SK-MEL-5 (cell line): ENCODE measurements at regions not wholly inside any gene's neighbourhood (a gene's known extent, or its start where the extent isn't known, plus 50 kb on each side); places are given as distances from the start of the nearest gene placed in this dataset.

Experiments
- DNase-seq: peaks from one replicate; pipeline ENCODE4 v3.0.0-alpha.2; 2016; ENCODE audit warnings: low read depth, low spot score
- in situ Hi-C: cut with HindIII; loops from 2 replicates; pipeline ENCODE4 v1.10.0; 2016; ENCODE audit warnings: low sequenced_read_pairs, high pct_unique_total_duplicates, low pct_unique_long_range_greater_than_20kb

DNA sequence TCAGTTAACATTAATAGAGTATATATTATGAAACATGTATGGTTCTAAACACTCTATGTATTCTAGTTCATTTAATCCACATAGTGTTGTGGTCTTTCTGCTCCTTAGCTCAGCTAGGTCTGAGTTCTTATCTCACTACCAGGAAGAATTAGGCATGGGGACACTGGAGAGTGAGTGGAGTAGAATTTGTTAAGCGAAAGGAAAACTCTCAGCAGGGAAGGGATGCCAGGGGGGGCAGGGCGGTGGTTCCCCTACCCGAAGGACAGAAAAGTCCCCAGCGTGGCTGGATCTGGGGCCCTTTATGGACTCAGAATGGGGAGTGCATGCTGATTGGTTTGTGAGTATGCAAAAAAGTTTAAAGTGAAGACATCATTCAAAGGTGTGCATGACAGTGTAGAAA lies 727.5 kb downstream of the TBC1D32 start:
- in situ Hi-C loops: no loop called here
- no peak for DNase-seq

DNA sequence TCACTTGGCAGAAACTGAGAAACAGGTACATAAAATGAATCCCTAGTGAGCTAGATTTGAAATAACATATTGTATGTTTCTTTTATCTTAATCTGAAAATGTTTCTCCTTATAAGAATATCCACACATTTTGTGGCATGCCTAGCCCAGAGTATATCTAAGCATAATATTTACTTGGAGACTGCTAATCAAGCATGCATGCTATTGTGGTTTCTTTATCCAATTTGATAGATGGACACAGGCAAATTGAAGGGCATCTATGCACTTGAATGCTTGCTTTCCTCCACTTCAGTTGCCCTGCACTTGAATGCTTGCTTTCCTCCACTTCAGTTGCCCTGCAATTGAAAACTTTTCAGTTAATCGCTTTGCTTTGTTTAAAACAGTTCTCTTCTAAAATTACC lies 729.8 kb downstream of the TBC1D32 start:
- in situ Hi-C loops: no loop called here

DNA sequence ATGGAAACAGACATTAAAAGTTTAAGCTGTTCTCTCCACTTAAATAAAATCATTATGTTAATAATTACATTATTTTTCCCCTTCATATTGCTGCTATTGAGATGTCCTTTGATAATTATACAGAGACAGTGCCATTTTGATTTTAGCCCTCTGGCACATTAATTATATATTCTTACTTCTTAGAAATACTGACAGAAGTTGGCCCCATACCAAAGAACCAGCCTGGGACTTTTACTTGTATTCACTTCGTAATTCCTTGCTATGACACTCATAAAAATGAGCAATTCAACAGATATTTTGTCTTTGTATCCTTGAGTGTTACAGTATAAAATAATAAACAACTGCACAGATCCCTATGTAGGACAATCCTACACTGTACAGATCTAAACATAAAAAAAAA lies 743.7 kb downstream of the TBC1D32 start:
- no peak for DNase-seq
- in situ Hi-C loops: no loop called here

More for the DNA sequence above, 729.8 kb downstream of the TBC1D32 start:
- no peak for DNase-seq

DNA sequence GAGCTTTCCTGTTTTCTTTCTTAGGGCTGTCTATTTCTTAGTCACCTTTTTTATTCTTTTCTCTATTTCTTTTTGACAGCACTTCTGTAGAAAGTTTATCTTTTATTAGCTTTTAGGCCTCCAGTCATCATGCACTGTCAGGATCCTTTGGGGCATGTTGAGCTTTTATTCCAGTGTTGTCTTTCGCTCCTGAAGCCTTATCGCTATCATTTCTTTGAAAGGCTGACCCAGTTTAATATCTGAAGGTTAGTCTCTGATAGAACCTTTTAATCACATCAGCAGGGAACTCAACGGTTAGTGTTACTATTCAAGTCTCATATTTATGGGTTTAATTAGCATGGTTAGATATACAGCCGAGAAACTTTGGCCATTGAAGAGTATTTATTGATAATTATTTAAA lies 745.9 kb downstream of the TBC1D32 start:
- DNase-seq: no peak
- in situ Hi-C loops: no loop called here

DNA sequence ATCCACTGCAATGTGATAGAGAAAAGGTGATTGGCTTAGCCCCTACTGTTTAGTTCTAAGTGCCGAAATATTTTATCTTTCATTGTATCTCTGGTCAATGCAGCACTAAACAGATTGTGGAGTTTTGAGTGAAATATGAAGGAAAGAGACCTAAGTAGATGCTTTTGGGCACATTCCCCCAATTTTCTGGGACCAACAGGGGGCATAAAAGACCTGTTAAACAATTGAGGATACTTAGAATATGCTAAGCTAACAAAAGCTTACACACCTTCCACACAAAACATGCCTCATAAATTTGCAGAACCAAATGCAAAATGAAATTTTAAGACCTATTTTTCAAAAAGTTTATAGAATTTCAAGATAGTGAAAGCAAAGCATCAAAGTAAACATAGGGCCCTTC lies 746.9 kb downstream of the TBC1D32 start:
- no peak for DNase-seq
- in situ Hi-C loops: no loop called here

DNA sequence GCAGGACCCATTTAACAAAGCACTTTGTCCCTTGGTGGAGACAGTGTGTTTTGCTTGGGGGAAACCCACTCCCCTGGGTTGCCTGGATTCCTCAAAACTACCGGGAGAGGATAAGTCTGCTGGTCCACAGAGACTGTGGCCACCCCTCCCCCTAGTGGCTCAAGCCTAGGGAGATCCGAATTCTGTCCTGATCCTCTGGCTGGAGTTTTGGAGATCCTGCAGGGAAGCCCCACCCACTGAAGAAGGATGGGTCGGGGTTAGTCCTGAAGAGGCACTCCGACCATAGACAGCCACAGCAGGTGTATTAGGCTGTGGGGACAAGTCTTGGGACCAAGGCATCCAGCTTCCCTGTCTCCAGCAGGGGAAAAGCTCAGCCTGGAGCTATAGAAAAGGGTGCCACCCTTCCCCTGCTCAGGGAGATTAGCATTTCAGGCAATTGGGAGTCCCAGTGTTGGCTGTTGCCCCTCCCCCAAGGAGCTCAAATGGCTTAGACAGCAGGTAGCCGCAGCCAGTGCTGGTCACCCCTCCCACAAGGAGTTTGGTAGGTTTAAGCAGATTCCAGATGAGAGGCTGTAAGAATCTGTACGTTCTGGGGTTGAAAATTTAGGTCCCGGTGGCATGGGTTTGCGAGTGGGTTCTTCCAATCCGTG lies 750.0 kb downstream of the TBC1D32 start:
- DNase-seq: no peak

DNA sequence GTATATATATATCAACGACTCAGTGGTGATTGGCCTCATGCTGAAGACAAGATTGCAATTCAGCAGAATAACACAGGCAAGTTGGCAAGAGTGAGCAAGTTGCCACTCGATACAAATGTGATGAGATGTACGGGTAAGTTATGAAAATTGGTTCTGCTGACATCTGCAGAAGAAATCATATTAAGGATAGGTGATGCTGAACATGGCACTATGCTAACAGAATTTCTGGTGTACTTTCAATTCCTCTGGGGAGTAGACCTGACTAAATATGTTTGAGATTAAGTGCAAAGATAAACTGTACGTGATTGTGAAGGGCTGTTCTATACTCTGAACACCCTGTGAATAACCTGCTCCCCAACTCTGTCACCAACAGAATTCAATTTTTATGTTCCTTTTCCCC lies 758.2 kb downstream of the TBC1D32 start:
- DNase-seq: no peak
- in situ Hi-C loops: no loop called here

More for the DNA sequence above, 750.0 kb downstream of the TBC1D32 start:
- in situ Hi-C loops: no loop called here

DNA sequence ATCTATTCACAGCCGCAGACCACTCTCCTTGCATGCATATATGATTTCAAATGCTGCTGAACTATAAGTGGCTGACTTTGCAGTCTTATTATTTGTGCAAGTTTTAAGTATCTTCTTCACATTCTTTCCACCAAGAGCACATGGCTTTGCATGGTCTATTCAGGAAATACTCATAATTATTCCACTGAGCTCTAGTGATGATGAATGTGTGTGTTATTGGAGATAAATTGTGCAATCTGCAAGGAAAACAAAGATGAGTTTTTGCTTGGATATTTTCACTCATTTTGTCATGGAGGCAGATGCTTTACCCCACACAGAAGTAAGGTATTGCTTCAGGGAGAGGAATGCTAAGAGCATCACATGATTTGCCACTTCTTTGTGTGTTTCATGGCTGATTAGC lies 764.6 kb downstream of the TBC1D32 start:
- in situ Hi-C loops: no loop called here
- no peak for DNase-seq

DNA sequence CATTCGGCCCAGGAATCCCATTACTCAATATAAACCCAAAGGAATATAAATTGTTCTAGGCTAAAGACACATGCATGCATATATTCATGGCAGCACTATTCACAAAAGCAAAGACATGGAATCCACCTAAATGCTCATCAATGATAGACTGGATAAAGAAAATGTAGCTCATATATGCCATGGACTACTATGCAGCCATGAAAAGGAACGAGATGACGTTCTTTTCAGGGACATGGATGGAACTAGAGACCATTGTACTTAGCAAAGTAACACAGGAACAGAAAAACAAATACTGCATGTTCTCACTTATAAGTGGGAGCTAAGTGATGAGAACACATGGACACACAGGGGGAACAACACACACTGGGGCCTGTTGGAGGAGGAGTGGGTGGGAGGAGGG lies 769.5 kb downstream of the TBC1D32 start:
- no peak for DNase-seq
- in situ Hi-C loops: no loop called here

DNA sequence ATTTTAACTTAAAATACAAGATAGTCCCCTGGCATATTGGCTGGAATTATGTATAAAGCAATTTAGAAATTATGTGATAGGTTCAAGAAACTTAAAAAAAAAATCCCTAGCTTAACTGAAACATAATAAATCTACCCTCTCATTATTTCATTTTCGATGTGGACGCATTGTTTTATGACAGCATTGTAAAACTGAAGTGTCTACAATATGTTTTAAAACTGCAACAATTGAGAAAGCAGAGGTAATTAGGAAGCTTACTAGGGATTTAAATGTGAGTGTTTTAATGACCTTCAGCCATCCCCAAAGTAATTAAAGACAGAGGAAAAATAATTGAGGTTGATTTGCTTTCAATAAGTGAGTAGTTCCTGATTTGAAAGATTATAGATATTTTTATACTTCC lies 776.0 kb downstream of the TBC1D32 start:
- in situ Hi-C loops: no loop called here
- DNase-seq: no peak

DNA sequence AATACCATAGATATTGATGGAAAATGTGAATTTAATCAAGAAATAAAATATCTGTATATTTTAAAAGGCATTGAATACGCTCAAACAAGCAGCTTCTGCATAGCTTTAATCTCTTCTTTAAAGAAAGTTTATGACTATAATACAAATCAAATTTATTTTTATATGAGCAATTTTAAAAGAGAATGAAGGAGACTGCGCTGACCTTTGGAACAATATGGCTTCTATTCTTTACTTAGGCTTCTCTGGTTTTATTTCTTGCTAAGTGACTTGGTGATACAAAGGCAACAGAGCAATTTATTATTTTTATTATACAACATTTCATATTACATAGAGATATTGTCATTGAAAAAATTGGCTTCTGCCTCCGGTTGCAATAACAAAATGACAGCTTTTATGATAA lies 776.7 kb downstream of the TBC1D32 start:
- in situ Hi-C loops: no loop called here
- no peak for DNase-seq

DNA sequence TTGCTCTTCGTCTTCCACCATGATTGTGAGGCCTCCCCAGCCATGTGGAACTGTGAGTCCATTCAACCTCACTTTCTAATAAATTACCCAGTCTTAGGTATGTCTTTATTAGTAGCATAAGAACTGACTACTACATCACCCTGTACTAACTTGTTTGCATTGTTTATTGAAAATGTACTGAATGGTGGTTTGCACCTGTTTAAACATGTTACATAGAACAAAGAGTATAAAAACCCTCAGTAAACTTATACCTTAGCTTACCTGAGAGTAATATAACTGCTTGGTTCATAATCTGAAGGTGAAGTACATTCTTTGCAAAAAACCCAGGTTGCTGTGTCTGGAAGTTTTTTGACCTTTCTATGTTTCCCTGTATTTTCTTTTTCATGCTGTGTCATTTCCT lies 777.8 kb downstream of the TBC1D32 start:
- in situ Hi-C loops: no loop called here
- DNase-seq: no peak

DNA sequence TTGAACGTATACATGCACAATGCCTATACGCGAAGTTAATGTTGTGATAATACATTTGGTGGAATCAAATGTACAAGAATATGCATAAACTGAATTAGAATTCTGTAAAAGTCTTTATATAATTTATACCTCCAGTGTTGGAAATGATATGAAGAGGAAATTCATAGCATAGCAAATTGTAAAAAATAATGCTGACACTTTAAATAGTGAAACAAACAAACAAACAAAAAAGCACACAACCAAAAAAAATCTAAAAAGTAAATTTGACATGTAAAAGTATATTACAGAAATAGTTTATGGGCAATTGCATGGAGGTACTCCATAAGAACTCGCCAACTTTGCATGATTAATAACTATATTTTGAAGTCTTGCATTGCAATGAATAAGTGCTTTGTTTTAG lies 780.9 kb downstream of the TBC1D32 start:
- DNase-seq: no peak
- in situ Hi-C loops: no loop called here

DNA sequence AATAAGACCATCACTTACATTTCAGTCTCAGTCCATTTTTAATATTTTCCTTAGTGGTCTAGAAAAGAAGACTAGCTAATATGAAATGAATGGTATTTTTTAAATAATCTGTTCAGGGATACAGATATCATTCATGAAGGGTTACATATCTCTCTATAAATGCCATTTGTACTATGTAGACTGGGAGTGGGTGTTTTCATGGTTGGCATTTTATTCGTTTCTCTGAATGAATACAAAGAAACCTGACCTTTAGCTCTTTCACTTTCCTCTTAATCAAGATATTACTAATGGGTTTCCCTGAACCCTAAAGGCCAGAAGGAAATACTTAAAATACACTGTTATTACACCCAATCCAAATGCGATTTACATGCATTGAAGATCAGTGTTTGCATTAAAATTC lies 788.9 kb downstream of the TBC1D32 start:
- in situ Hi-C loops: no loop called here
- no peak for DNase-seq

DNA sequence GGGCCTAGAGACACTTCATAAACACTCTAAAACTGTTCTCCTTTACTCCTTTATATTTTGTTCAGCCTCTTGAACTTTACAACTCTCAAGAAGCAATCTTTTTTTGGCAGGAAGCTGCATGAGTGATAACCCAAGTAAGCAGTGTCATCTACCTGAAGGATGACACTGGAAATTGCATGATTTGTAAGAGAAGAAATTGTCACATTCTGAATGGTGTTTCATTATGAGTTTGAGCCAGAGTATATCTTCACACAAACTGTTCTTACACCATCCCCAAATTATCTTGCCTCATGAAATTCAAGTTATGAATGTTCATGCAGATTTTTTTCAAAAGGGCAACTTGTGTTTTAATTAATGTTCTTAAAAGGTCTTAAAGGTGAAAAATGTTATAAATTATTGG lies 799.3 kb downstream of the TBC1D32 start:
- in situ Hi-C loops: no loop called here
- DNase-seq: no peak

DNA sequence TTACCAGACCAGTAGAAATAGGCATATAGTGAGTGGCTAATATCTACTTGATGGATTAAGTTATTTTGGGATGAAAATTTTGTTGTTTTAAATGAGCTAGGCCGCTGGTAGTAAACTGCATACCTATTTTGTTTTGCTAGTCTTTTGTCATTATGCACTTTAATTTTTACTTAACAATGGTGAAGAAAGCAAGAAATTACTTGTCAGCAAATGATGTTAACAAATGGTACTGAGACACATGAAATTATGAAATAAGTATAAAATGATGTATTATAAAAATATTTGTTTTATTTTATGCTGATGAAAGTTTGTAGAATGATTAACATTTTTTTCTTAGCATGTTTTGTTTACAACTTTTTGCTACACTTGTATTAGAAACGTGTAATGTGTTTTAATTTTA lies 807.7 kb downstream of the TBC1D32 start:
- in situ Hi-C loops: no loop called here
- no peak for DNase-seq

DNA sequence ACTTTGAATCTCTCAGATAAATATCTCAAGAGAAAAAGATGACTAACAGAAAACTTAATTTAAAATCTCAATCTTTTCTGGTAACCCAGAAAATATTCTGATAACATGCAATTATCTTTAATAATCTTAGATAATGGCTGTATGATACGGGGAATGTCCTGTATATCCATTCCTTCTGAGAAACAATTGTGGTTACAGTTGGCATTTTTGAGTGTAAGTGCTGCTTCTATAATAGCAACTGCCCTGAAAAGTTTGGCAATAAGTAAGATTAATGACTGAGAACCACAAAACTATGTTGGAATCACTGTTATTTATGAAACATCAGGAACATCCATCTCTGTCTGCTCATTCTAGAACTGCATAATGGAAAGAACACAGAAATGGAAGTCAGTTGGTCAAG lies 819.7 kb downstream of the TBC1D32 start:
- in situ Hi-C loops: no loop called here
- no peak for DNase-seq

DNA sequence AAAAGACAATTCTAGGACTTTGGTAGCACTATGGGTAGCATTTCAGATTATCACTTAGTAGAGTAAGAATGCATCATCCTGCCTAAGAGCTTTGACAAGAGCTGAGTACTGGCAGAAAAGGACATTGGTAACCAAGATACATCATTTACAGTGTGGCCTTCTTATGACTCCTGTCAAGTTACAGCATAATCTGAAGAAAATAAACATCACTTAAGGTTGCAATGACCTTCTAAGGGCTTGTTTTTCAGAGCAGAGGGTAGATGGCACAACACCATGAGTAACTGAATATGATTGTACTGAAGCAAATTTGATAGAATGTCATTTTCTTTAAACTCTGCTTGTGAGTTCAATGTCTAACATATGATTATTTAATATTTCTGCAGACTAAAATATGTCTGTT lies 822.6 kb downstream of the TBC1D32 start:
- in situ Hi-C loops: no loop called here
- DNase-seq: no peak

DNA sequence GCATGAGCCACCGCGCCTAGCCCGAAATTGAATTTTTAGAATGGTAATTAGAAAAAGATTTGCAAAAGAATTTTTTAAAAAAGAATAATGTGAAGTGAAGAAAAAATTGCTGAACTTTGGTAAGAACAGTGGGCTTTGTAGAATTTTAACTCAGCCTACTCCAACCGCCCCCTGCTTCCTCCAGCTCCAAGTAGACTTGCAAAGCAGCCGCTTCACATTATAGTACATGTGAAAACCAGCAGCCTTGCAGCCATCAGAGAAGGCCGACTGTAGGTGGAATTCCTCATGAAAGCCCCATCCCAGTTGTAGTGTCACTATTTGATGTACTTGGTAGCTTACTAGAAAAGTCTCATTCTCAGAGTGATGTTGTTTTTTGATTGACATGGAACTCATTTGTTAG lies 835.6 kb downstream of the TBC1D32 start:
- in situ Hi-C loops: no loop called here
- DNase-seq: no peak

DNA sequence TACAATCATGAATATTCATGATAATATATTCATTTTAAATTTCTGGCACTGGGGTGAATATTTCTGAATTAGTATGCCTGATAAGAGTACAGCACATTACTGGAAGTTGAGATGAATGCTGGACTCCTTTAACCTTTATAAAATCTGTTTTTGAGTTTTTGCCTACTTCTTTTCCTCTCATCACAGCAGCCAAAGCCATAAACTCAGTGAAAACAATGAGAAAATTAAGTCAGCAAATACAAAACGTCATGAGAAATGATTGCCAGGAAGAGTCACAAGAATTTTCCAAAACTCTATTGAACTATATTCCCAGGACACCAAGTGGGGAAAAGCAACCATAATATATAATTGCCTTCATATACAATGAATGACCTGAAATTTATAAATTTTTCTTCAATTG lies 837.6 kb downstream of the TBC1D32 start:
- in situ Hi-C loops: no loop called here
- DNase-seq: no peak
